HG03280 (cell line): ENCODE measurements at regions not wholly inside any gene's neighbourhood (a gene's known extent, or its start where the extent isn't known, plus 50 kb on each side); places are given as distances from the start of the nearest gene placed in this dataset.
"Not testable (repeated sequence)": the region's sequence is repeated elsewhere in the genome, so short reads cannot be mapped to it uniquely, and the experiment has no call there.

ENCODE experiments used
- ATAC-seq: cut with Tn5 transposase; IDR thresholded peaks from one replicate; pipeline ENCODE4 v1.9.1; 2021; ENCODE audit warnings: mild to moderate bottlenecking, moderate library complexity; ENCODE audit not compliant: unreplicated experiment

DNA sequence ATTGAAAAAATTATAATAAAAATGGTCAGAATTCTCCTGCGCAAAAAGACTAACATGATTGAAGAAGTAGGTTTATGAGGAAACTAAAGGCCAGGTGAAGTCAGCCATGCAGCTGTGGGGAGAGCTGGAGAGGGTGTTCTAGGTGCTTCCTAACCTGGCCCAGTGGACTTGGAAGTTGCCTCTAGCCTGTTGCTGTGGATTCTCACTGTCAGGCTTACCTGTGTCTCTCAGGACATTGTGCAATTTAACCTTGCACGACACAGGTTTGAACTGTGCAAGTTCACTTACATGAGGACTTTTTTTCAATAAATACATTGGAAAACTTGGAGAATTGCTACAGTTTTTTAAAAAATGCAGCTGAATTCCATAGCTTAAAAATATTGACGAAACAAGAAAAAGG, 266.4 kb downstream of the CXCL12 start:
- ATAC-seq, result no peak

DNA sequence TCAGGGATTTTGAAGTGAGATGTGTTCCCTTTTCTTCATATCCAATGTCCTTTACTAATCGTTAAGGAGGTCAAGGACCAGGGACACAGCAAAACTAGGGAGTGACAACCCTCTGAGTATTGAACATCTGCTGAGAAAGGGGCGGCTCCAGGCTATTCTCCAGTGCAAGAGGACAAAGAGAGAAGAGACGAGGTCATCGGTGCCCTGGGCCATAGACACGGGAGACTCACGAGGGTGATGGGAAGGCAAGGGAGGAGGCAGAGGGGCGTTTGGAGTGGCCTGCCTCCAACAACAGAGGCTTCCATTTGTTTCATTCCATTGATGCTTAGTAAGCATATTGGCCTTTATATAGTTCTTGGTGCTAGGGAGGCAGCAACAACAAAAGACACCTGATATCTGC, 268.4 kb downstream of the CXCL12 start:
- no peak for ATAC-seq

DNA sequence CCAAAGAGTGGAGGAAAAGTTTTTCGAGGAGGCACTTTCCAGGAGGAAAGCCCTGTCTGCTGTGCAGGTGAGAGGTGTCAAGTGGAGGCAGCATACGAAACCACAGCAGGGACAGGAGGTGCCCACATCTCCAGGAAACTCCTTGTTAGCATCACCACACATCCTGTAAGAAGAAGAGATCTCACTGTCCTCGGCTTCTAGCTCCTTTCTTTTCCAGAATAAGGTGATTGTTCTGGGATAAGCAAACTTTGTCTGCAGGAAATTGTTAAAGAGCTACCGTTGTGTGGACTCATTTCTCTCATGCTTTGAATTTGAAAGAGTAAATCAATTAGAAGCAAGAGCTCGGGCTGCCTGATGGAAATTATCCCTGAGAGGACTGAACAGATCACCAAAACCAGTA, 269.4 kb downstream of the CXCL12 start:
- ATAC-seq, result no peak

DNA sequence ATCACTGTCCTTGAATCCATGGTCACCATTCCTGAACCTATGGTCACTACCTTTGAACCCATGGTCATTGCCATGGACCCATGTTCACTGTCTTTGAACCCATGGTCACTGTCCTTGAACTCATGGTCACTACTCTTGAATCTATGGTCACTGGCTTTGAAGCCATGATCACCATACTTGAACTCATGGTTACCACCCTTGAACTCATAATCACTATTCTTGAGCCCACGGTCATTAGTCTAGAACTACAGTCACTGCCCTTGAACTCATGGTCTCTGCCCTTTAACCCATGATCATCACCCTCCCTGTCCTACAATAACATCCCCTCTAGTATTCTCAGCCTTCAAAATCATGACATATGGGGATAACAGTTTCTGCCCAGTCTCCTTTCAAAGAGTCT, 270.5 kb downstream of the CXCL12 start:
- ATAC-seq, result no peak

DNA sequence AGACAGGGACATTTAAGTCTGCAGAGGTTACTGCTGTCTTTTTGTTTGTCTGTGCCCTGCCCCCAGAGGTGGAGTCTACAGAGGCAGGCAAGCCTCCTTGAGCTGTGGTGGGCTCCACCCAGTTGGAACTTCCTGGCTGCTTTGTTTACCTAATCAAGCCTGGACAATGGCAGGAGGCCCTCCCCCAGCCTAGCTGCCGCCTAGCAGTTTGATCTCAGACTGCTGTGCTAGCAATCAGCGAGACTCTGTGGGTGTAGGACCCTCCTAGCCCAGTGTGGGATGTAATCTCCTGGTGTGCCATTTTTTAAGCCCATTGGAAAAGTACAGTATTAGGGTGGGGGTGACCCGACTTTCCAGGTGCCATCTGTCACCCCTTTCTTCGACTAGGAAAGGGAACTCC, 272.6 kb downstream of the CXCL12 start:
- not testable (repeated sequence) for ATAC-seq

DNA sequence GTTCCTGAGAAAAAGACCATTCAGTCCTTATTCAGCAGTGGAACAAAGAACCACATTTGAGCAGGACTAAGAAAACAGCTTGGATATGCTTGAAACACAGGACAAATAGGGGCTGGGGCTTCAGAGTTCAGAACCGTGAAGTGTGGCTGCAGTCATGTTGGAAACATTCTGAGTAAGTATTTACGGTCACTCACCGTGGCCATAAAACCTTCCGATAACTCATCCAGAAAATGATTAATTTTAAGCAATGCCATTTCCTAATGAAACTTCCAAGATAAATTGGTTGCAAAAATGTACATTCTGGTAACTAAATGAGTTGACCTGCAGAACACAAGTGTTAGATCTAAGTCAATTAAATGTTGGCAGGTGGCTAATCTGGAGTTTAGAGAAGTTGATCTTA, 279.2 kb downstream of the CXCL12 start:
- ATAC-seq, result no peak

DNA sequence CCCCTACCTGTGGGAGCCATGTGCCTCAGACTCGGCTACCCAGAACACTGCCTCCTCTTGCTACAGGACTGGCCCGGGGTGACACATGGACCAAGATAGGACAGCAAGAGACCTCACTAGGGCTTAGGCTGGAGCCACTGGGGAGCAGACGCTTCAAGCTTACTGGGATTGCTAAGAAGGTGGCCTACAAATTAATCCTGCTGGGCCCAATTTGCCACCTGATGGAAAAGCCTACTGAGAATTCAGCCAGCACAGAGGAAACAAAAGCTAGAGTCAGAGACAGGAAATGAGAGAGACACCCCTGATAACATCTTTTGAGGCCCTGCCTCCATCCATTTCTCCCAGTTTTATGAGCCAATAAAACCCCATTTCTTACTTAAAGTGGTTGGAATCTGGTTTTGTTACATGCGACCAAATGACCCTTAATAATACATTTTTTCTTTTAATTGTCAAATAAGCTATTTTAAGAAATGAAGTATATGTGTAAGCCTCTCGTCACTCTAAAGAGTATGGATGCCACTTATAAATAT, 282.1 kb downstream of the CXCL12 start:
- no peak for ATAC-seq

DNA sequence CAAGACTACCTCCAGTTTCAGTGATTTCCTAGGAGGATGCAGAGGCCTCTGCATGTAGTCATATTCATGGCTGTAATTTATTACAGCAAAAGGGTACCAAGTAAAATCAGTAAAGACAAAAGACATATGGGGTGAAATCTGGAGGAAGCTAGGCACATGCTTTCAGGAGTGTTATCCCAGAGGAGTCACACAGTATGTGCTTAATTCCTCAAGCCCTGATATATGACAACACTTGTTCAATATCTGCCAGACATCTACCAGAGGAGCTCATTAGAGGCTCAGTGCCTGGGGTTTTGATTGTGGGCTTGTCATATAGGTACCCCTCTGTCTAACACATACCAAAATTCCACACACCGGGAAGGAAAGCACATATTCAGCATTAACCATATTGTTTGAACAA, 283.8 kb downstream of the CXCL12 start:
- ATAC-seq, result no peak

DNA sequence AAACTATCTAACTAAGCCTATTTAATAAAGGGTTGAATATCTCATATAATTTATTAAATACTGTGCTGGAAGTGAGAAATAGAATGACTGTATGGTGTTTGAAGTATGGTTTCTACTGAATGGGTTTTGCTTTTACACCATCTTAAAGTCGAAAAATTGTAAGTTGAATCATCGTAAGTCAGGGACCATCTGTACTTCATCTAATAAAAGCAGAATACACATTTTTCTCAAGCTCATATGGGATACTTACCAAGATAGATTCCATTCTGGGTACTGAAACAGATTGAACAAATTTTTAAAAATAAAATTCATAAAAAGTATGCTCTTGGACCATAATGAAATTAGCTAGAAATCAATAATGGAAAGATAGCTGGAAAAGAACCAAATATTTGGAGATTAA, 285.4 kb downstream of the CXCL12 start:
- no peak for ATAC-seq

DNA sequence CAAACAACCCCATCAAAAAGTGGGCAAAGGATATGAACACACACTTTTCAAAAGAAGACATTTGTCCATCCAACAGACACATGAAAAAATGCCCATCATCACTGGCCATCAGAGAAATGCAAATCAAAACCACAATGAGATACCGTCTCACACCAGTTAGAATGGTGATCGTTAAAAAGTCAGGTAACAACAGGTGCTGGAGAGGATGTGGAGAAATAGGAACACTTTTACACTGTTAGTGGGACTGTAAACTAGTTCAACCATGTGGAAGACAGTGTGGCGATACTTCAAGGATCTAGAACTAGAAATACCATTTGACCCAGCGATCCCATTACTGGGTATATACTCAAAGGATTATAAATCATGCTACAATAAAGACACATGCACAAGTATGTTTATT, 288.7 kb downstream of the CXCL12 start:
- ATAC-seq, result not testable (repeated sequence)

DNA sequence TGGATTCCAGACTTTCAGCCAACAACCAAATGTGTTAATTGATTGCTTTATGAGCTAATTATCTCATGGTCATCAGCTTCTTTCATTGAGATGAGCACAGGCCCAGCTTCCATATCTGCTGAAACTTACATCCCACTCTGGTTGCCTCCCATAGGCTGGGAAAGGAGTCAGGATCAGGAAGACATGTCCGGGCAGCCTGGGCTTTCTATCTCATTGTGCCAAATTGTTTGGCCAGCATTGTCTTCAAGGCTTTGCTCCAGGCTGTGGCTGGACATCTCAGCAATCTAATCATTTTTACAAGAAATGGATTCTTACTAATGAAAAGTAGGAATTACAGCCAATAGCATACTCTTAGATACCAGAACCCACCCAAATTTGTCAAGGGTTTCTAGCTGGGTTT, 295.2 kb downstream of the CXCL12 start:
- no peak for ATAC-seq

DNA sequence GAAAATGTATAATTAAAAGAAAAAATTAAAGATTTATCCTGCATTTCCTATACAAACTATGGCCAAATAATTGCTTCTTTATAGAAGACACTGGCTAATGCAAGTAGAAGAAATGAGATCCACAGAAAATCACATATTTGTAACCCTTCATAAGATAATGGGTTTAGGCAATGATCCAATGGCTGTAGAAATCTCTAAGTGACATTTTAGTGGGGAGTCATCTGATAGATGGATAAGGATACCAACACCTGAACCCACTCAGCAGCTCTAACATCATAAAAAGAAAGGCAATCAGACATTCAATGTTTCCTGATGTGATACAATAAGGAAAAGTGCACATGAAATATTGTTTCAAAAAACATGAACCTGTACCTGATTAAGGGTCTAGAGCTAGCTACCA, 297.5 kb downstream of the CXCL12 start:
- ATAC-seq, result no peak

DNA sequence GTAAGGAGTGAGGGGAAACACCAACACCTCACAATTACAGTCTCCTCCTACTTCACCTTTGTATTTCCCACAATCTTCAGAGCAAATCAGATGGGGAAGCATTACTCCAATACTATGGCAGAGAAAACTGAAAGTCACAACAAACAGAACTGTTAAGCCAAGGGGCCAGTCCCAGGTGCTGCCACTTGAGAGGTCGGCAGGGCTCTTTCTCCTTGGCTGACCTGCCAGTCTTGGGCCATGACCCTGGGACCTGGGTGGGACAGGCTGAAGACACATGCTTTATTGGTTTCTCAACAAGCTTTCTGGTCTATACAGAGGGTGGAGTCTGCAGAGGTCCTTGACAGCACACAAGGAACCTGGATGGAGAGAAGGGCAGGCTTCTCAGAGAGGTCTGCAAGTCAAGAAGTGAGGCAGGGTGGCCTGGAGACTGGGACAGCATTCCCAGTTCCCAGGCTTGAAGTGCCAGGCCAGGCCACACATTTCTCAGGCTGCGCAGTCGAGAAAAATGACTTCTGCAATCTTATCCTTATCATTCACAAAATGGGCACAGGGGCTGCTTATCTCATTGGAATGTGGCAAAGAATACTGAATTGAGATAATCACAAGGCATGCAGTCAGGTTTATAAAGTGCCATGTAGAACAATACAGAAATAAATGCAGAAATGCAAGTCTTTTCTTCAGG, 301.0 kb downstream of the CXCL12 start:
- no peak for ATAC-seq

DNA sequence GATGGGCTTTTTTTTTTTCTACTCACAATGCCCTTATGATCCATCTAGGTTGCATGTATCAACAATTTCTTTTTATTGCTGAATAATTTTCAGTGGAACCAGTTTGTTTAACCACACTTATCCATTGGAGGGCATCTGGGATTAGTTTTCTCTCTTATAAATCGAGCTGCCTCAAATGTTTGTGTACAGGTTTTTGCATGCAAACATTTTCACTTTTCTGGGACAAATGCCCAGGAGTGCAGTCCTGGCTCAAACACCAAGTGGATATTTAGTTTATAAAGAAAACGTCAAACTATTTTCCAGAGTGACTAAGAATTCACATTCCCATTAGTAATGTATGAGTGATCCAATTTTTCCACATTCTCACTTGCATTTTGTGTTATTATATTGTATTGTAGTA, 313.4 kb downstream of the CXCL12 start:
- ATAC-seq, result no peak

DNA sequence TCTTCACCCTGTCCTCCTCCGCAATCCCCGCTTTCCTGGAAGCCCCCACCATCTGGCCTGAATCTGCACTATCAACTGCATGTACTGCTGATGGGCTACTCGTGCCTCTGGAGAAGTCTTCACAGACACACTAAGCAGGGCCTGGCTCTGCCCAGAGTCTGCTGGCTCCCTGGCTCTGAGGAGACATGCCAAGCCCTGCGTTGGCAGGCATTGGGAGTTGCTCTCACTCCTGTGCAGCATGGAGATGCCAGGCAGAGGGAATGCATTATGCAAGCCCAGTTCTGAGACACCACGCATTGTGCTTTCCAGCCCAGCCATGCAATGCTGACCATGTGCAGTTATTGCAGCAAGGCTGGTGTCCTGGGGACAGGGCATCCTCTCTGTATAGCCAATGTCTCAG, 314.6 kb downstream of the CXCL12 start:
- no peak for ATAC-seq

DNA sequence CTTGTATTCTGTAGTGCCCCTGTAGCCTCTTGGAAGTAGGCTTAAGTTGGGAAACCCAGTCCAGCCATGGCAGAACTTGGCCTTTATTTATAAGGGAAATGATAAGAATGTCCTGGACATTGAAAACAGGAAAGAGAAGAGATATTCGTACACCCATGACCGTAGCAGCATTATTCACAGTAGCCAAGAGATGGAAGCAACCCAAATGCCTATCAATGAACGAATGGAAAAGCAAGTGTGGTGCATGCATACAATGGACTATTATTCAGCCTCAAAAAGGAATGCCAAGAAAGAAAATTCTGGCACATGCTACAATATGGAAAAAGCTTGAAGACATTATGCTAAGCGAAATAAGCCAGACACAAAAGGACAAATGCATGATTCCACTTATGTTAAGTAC, 315.3 kb downstream of the CXCL12 start:
- ATAC-seq, result no peak

DNA sequence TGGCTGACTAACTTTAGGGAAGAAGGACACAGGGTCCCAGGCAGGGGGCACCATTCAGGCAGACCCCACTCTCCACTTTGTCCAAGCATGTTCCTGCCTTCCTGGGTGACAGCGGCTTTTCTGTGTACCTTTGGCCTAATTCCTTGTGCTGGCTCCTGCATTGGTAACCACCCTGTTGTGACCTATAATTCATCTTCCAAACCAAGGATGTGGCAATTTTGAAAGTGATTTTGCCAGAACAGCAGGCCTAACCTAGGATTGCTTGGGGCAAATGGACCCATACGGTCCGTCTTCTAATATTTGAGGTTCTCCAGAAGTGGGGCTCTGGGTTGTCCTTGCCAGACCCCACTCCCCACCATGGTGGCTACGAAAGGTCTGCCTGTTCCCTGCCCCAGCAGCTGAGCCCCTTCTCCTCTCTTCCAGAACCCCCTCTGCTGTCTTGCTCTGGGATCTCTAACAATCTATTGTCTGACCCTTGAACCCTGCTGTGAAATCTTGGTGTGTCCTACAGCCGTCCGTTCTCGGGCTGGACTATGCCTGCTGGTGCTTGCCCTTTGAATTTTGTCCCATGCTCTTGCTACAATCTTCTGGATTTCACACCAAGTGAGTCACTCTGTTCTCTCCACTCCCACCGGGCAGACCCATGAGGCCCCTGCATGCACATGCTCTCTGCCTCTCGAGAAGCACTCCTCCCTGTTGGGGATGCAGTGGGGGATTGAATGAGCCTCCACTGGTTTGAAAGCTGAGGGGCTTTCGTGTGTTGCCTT, 316.0 kb downstream of the CXCL12 start:
- ATAC-seq, result no peak

DNA sequence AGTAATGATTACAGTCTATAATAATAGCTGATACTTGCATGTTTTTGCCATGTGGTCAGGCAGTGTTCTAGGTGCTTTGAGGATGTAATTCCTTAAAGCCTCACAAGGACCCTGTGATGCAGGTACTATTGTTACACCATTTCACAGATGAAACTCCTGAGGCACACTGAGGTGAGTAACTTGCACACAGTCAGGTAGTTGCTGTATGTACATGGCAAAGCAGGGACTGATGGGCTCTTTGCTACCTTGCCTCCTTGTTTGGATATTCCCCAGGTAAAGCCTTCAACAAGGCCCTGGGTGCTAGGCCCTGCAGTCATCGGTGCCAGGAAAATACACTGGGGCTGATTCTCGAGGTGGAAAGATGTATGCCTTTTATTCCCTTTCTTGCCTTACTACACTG, 317.5 kb downstream of the CXCL12 start:
- ATAC-seq, result no peak

DNA sequence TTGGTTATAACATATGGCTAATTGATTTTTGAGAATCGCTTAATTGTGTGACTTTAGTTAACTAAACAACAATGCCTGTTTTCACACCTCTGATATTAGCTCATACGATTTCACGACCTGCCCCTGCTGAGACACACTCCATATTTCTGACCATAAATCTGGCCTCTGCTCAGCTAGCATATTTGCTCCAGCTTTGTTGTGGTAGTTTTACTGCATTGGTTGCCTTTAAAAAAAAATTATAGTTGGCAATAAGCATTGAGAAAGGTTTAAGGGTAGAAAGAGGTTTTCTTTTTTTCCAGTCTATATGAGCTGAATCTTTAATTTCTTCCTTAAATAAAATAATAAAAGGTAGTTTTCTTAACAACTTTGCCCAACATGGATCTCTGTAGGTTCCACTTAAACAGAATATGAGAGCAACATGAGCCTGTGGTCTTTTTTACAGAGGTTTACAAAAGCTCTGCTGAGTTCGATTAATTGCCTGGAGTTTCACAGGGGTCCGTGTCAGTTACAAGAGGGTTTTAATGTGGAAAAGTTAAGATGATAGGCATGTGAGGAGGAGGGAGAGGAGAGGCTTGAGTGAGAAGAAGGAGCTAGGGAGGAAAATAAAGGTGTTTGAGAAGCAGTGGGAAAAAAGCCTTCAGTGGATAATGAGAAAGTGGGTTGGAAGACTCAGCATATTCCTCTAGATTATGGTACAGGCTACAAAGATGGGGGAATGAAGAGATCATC, 318.2 kb downstream of the CXCL12 start:
- ATAC-seq, result no peak

DNA sequence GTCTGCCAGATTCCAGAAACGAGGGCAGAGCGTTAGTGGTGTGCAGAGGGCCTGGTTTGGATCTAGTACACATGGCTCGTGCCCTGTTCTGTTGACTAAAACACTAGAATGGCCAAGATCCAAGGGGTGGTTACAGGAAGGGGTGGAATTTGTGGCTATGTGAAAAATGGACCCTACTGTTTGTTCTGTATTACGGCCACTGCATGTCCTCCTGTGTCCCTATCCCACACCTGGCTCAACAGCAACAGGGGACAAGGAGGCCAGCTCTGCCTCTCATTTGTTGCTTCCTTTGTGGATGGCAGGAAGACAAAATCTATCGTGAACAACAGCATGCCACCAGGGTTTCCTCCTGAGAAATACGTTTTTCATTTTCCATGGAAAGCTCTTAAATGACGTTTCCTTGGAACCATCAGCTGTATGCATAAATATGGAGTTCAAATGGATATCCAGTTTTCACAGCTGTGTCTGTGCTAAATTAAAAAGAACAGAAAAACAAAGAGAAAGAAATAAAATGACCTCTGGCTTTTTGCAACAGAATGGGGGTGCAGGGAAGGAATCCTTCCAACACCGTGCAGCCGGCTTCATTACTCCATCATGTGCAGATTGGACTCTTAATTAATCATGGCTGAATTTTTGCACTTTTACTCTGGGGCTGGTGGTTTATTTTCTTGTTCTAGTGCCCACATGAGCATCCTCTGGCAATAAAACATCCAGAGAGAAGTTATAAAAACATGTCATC, 318.9 kb downstream of the CXCL12 start:
- ATAC-seq, result no peak
